Left cardiac atrium (tissue), 4 donors: ENCODE measurements at regions not wholly inside any gene's neighbourhood (a gene's known extent, or its start where the extent isn't known, plus 50 kb on each side); places are given as distances from the start of the nearest gene placed in this dataset.

Source experiments
- ATAC-seq, 2 donors: fragments of 200-7000 bp; cut with Tn5 transposase; one replicate each; pipeline ENCODE4 v1.9.1; 2020; ENCODE audit warnings: mild to moderate bottlenecking in 2 of 2, moderate library complexity in 2 of 2
- DNase-seq: peaks from one replicate; pipeline ENCODE4 v3.0.0-alpha.2; 2020
- intact Hi-C, 2 donors: fragments of 100-400 bp; cut with DNase I; formaldehyde crosslinking; loops; one replicate each; pipeline versions ENCODE4 v1.14.1 to v1.15.1; 2022 to 2023
- donor health status: DM: no; HTN: yes; CAD: no.
- donor health status: DM: no; HTN: yes; CAD: no; lungs with severe emphysema.
- donor health status: DM: yes; HTN: yes; CAD: no.
- donor health status: Dilated cardiomyopathy.

GRCh38 chr6:167758309-167759023 is 68.2 kb upstream of the AFDN start:
- ATAC-seq: no peak
- intact Hi-C loops: no loop called here
- DNase-seq: no peak

GRCh38 chr6:167759206-167759605 is 67.5 kb upstream of the AFDN start:
- intact Hi-C loops: no loop called here
- ATAC-seq: no peak
- no peak for DNase-seq

GRCh38 chr6:167759912-167760311 is 66.8 kb upstream of the AFDN start:
- ATAC-seq (no peak), DNase-seq (no peak)
- intact Hi-C loops: no loop called here

- intact Hi-C loops: no loop called here
- DNase-seq (peak; percentile 80), ATAC-seq (peak; percentile 91 to 93)
Measured at GRCh38 chr6:167760979-167761793, 65.5 kb upstream of the AFDN start.

- DNase-seq (no peak), ATAC-seq (no peak)
- intact Hi-C loops: no loop called here
Measured at GRCh38 chr6:167761794-167762258, 64.9 kb upstream of the AFDN start.

GRCh38 chr6:167762259-167762962 is 64.3 kb upstream of the AFDN start:
- DNase-seq (no peak), ATAC-seq (peak in 1 of 2 donors; percentile 51)
- intact Hi-C loops: no loop called here

GRCh38 chr6:167763056-167763944 is 63.4 kb upstream of the AFDN start:
- intact Hi-C loops: no loop called here
- DNase-seq: no peak
- ATAC-seq: no peak

- intact Hi-C loops: no loop called here
- ATAC-seq (no peak), DNase-seq (no peak)
Measured at GRCh38 chr6:167764215-167764614, 62.5 kb upstream of the AFDN start.

GRCh38 chr6:167764713-167765479 is 61.8 kb upstream of the AFDN start:
- ATAC-seq: no peak
- intact Hi-C loops: no loop called here
- DNase-seq: no peak

GRCh38 chr6:167766986-167767714 is 59.6 kb upstream of the AFDN start:
- intact Hi-C loops: no loop called here
- no peak for DNase-seq
- ATAC-seq: peak; percentile 54 to 68

GRCh38 chr6:167767715-167768107 is 59.0 kb upstream of the AFDN start:
- intact Hi-C loops: no loop called here
- DNase-seq (no peak), ATAC-seq (no peak)

GRCh38 chr6:167768471-167769215 is 58.1 kb upstream of the AFDN start:
- ATAC-seq: no peak
- DNase-seq: no peak
- intact Hi-C loops: no loop called here

GRCh38 chr6:167769408-167770190 is 57.1 kb upstream of the AFDN start:
- DNase-seq: no peak
- intact Hi-C loops: no loop called here
- ATAC-seq: no peak

GRCh38 chr6:167770291-167770955 is 56.3 kb upstream of the AFDN start:
- intact Hi-C loops: no loop called here
- no peak for DNase-seq
- no peak for ATAC-seq

- no peak for ATAC-seq
- DNase-seq: no peak
- intact Hi-C loops: loop anchor here in 1 of 2 donors (5.0 kb wide), 1 partner anchor 122 kb away; no protein-coding TSS in a partner anchor
Measured at GRCh38 chr6:167774881-167775280, 51.8 kb upstream of the AFDN start.
